ENCODE measurements at regions not wholly inside any gene's neighbourhood (a gene's known extent, or its start where the extent isn't known, plus 50 kb on each side); places are given as distances from the start of the nearest gene placed in this dataset.
A peak's percentile ranks its signal among the peaks of the same experiment; 100 is the strongest.

- no peak for DNase-seq
These were observed 50.5 kb upstream of the CD99 start for GRCh38 chrX:2640436-2641150.

DNA sequence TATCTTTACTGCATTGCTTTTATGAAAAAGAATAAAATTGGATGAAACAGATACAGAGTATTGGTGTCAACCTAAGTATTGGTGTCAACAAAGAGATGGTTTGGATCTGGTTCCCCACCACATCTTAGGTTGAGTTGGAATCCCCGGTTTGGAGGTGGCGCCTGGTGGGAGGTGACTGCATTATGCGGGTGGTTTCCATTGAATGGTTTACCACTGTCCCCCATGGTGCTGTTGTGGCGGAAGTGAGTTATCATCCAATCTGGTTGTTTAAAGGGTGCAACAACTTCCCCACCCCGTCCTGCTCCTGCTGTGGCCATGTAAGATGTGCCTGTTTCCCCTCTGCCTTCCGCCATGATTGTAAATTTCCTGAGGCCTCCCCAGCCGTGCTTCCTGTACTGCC, 52.8 kb upstream of the CD99 start:
- DNase-seq = no peak

DNA sequence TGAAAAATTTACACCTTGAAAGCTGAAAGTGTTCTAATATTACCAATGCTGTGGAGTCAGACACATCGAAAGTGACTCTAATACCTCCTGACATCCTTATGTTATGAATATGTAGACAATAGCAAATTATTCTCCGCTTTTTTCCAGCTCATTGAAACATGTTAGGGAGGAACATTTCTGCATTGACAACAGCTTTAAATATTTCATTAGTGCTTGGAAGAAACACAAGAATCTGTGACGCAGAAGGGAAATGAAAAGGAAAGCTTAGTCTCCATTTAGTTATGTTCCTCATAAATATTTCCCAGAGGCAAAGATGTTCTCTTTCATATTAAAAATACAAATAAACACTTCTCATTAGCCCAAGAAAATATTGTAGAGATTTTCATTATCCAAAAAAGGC, 55.8 kb upstream of the CD99 start:
- DNase-seq = no peak

DNA sequence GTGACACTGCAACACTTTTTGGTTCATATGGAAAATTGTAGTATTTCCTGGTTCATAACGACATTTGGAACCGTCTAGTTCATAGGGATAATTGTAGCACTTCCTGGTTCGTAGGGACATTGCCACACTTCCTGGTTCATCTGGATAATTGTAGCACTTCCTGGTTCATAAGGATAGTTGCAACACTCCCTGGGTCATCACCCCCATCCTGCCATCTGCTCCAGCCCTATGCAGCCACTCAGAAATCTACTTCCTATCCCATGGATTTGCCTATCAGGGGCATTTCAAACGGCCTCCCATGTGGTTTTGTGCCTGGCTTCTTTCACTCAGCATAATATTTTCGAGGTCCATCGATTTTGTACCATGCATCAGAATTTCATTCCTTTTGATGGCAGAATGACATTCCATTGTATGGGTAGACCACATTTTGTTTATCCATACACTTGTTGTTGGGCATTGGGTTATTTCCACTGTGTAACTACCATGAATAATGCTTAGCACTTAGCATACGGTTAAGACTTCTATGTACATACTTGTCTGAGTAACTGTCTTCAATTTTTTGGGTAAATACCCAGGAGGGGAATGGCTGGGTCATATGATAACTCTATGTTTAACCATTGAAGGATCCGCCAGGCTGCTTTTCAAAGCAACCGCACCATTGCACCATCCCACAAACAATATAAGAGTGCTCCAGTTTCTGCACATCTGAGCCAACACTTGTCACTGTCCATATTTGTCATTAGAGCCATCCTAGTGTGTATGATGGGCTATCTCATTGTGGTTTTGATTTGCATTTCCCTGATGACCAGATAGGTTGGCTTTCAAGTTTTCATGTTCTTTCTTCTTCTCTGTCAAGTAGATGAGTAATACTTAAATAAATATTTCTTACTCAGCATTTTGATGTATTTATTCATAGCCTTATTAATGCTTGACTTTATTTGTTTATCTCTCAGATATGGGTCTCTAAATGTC, 58.3 kb upstream of the CD99 start:
- DNase-seq = no peak

DNA sequence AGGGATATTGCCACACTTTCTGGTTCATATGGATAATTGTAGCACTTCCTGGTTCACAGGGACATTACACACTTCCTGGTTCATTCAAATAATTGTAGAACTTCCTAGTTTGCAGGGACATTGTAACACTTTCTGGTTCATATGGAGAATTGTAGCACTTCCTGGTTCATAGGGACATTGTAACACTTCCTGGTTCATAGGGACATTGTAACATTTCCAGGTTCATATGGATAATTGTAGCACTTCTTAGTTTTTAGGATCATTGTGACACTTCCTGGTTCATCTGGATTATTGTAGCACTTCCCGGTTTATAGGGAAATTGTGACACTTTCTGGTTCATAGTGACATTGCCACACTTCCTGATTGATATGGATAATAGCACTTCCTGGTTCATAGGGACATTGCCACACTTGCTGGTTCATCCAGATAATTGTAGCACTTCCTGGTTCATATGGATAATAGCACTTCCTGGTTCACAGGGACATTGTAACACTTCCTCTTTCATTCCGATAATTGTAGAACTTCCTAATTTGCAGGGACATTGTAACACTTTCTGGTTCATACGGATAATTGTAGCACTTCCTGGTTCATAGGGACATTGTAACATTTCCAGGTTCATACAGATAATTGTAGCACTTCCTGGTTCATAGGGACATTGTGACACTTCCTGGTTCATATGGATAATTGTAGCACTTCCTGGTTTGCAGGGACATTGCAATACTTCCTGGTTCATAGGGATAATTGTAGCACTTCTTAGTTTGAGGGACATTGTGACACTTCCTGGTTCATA, 59.2 kb upstream of the CD99 start:
- no peak for DNase-seq

DNA sequence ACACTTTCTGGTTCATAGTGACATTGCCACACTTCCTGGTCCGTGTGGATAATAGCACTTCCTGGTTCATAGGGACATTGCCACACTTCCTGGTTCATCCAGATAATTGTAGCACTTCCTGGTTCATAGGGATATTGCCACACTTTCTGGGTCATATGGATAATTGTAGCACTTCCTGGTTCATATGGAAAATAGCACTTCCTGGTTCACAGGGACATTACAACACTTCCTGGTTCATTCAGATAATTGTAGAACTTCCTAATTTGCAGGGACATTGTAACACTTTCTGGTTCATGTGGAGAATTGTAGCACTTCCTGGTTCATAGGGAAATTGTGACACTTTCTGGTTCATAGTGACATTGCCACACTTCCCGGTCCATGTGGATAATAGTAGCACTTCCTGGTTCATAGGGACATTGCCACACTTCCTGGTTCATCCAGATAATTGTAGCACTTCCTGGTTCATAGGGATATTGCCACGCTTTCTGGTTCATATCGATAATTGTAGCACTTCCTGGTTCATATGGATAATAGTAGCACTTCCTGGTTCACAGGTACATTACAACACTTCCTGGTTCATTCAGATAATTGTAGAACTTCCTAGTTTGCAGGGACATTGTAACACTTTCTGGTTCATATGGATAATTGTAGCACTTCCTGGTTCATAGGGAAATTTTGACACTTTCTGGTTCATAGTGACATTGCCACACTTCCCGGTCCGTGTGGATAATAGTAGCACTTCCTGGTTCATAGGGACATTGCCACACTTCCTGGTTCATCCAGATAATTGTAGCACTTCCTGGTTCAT, 60.0 kb upstream of the CD99 start:
- DNase-seq = peak; percentile 41 to 49

DNA sequence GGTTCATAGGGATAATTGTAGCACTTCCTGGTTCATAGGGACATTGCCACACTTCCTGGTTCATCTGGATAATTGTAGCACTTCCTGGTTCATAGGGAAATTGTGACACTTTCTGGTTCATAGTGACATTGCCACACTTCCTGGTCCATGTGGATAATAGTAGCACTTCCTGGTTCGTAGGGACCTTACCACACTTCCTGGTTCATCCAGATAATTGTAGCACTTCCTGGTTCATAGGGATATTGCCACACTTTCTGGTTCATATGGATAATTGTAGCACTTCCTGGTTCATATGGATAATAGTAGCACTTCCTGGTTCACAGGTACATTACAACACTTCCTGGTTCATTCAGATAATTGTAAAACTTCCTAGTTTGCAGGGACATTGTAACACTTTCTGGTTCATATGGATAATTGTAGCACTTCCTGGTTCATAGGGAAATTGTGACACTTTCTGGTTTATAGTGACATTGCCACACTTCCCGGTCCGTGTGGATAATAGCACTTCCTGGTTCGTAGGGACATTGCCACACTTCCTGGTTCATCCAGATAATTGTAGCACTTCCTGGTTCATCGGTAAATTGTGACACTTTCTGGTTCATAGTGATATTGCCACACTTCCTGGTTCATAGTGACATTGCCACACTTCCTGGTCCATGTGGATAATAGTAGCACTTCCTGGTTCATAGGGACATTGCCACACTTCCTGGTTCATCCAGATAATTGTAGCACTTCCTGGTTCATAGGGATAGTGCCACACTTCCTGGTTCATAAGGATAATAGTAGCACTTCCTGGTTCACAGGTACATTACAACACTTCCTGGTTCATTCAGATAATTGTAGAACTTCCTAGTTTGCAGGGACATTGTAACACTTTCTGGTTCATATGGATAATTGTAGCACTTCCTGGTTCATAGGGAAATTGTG, 60.8 kb upstream of the CD99 start:
- DNase-seq = peak; percentile 55 to 59

DNA sequence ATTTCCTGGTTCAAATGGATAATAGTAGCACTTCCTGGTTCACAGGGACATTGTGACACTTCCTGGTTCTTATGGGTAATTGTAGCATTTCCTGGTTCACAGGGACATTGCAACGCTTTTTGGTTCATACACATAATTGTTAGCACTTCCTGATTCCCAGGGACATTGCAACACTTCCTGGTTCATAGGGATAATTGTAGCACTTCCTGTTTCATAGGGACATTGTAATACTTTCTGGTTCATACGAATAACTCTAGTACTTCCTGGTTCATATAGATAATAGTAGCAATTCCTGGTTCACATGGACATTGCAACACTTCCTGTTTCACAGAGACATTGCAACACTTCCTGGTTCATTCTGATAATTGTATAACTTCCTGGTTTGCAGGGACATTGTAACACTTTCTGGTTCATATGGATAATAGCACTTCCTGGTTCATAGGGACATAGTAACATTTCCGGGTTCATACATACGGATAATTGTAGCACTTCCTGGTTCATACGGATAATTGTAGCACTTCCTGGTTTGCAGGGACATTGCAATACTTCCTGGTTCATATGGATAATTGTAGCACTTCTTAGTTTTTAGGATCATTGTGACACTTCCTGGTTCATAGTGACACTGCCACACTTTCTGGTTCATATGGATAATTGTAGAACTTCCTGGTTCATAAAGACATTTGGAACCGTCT, 61.6 kb upstream of the CD99 start:
- DNase-seq = peak in 1 of 2 donors; percentile 13

DNA sequence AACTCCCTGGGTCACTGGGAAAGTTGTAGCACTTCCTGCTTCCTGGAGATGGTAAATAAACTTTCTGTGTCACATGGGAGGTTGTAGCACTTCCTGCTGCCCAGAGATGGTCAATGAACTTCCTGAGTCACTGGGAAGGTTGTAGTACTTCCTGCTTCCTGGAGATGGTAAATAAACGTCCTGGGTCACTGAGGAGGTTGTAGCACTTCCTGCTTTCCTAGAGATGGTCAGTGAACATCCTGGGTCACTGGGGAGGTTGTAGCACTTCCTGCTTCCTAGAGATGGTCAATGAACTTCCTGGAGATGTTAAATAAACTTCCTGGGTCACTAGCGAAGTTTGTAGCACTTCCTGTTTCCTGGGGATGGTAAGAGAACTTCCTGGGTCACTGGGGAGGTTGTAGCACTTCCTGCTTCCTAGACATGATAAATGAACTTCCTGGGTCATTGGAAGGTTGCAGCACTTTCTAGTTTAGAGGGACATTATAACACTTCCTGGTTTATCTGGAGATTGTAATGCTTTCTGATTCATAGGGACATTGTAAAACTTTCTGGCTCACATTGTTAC, 62.3 kb upstream of the CD99 start:
- peak in 1 of 2 donors; percentile 11 for DNase-seq

GRCh38 chrX:2627272-2627867, 63.7 kb upstream of the CD99 start:
- DNase-seq = peak; percentile 37 to 48

DNA sequence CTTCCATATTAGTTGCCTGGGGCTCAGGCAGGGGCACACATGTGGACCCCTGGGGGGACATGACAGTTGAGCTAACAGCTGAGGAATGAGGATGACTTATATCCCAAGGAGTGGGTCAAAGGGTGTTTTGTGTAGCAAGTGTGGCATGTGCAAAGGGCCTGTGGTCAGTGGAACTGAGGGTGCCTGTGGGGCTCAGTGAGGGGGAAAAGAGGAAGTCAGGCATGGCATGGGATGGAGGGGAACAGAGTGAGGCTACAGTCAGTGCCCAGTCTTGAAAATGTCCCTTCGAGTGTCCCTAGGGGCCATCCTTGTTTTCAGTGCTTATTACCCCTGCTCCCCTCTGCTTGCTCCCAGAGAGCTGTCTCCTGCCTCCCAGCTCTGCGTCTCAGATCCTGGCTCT, 64.3 kb upstream of the CD99 start:
- DNase-seq = no peak

GRCh38 chrX:2620576-2620975, 70.5 kb upstream of the CD99 start:
- DNase-seq = no peak

- no peak for DNase-seq
These were observed 72.6 kb upstream of the CD99 start for GRCh38 chrX:2618516-2618915.

DNA sequence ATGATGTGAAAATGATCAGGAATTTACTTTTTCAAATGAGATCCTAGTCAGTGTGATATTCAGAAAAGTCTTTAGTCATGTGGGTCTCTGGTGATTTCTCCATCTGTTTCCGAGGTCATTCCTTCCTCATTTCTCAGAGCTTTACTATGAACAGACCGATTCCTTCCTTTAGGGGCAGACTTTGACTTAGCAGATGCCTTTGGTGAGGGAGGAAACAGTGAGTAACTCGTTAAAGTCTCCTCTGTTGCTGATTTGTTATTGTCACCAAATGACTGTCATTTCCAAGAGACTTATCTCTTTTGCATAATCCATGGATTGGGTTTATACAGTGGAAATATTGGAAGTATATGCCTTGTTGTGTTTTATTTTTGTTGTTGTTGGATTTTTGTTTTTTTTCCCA, 76.2 kb upstream of the CD99 start:
- DNase-seq = no peak

- DNase-seq = no peak
These were observed 80.6 kb upstream of the CD99 start for GRCh38 chrX:2610246-2611170.

DNA sequence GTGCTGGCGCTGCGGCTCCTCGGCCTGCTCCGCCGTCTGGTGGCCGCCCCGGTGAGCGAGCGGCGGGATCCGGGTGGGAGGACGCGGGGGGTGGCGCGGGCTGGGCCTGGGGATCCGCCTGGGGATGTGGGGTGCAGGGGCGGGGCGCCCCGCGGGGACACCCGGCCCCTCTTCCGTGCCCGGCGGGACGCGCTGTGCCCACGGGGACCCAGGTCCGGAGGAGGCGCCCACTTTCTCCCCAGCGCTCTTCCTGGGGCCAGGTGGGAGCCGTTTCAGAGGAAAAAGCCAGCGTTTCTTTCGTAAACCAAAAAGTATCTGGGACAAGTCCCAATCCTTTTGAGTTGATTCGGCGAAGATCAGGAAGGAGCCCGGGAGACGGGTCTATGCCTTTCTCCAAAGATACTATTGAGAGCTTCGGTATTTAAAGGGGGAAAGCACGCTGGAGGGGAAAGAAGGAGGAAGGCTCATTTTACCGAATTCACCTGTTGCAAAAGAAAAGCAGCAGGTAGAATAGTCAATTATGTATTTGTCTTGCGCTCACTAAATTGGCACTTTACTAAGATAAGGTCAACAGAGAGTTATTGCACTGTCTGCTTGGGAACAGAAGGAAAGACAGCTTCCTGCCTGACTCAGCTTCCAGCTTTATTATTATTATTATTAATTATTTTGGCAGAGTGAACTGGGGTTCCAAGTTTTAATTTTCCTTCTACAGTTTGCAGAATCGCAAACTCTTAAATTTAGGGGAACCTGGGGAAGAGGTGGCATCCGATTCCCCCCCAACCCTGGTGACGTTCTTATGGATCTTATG, 81.5 kb upstream of the CD99 start:
- DNase-seq = no peak

- peak; percentile 84 to 85 for DNase-seq
These were observed 82.3 kb upstream of the CD99 start for GRCh38 chrX:2608638-2609430.
